Tongue (tissue), 1 donor: ENCODE measurements at regions not wholly inside any gene's neighbourhood (a gene's known extent, or its start where the extent isn't known, plus 50 kb on each side); places are given as distances from the start of the nearest gene placed in this dataset.
"Not testable (repeated sequence)": the region's sequence is repeated elsewhere in the genome, so short reads cannot be mapped to it uniquely, and the experiment has no call there.

Experiments
- DNase-seq: peaks from one replicate; pipeline ENCODE4 v3.0.0-alpha.2; 2015

- no peak for DNase-seq
These were observed 50.5 kb upstream of the CD99 start for GRCh38 chrX:2640436-2641150.

- no peak for DNase-seq
These were observed 52.8 kb upstream of the CD99 start for GRCh38 chrX:2638279-2638678.

GRCh38 chrX:2635342-2635741 is 55.8 kb upstream of the CD99 start:
- no peak for DNase-seq

- no peak for DNase-seq
These were observed 58.3 kb upstream of the CD99 start for GRCh38 chrX:2632533-2633504.

- DNase-seq = no peak
These were observed 59.2 kb upstream of the CD99 start for GRCh38 chrX:2631743-2632532.

GRCh38 chrX:2630935-2631742 is 60.0 kb upstream of the CD99 start:
- DNase-seq = not testable (repeated sequence)

GRCh38 chrX:2630008-2630934 is 60.8 kb upstream of the CD99 start:
- DNase-seq = not testable (repeated sequence)

- DNase-seq = no peak
These were observed 61.6 kb upstream of the CD99 start for GRCh38 chrX:2629316-2630007.

- no peak for DNase-seq
These were observed 62.3 kb upstream of the CD99 start for GRCh38 chrX:2628751-2629315.

- peak; percentile 65 for DNase-seq
These were observed 63.7 kb upstream of the CD99 start for GRCh38 chrX:2627272-2627867.

GRCh38 chrX:2626750-2627149 is 64.3 kb upstream of the CD99 start:
- no peak for DNase-seq

GRCh38 chrX:2620576-2620975 is 70.5 kb upstream of the CD99 start:
- no peak for DNase-seq

GRCh38 chrX:2618516-2618915 is 72.6 kb upstream of the CD99 start:
- DNase-seq = no peak

- peak; percentile 54 for DNase-seq
These were observed 76.2 kb upstream of the CD99 start for GRCh38 chrX:2614911-2615310.

- no peak for DNase-seq
These were observed 80.6 kb upstream of the CD99 start for GRCh38 chrX:2610246-2611170.

- peak; percentile 52 for DNase-seq
These were observed 81.5 kb upstream of the CD99 start for GRCh38 chrX:2609431-2610238.
